HG03025 (cell line): ENCODE measurements at regions not wholly inside any gene's neighbourhood (a gene's known extent, or its start where the extent isn't known, plus 50 kb on each side); places are given as distances from the start of the nearest gene placed in this dataset.

Experiments used
- ATAC-seq: cut with Tn5 transposase; IDR thresholded peaks from one replicate; pipeline ENCODE4 v1.9.1; 2021; ENCODE audit warnings: mild to moderate bottlenecking, moderate library complexity; ENCODE audit not compliant: unreplicated experiment, low FRiP score

DNA sequence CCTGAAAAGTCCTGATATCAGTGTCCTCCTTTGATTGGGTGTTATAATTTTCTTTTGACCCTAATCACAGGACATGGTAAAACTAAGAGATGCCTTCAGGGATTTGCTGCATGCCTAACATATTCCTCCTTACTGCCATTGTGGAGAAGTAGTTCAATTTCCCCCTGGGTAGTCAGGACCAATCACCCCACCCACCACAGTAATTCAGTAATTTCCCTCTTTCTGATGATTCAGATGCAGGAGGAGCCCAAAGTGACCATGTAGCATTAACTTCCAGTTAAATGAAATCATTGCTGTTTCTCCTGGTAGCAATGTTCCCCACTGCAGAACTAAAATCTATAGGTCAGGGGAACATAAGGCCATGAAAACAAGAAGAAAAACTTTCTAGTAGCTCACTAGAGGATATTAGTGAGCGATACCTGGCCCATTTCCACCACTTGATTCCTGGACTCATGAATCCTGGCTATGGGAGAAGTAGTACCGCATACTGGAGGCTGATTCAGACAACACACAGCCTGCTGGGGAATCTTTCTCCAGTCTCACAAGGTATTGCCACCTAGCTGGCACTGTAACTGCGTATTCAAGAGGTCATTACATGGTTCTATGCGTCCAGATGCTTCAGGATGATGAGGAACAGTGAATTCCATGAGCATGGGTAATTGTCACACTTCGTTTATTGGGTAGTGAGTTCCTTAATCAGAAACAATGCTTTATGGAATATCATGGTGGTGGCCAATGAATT is 561.2 kb downstream of the HAO1 start:
- ATAC-seq: no peak

DNA sequence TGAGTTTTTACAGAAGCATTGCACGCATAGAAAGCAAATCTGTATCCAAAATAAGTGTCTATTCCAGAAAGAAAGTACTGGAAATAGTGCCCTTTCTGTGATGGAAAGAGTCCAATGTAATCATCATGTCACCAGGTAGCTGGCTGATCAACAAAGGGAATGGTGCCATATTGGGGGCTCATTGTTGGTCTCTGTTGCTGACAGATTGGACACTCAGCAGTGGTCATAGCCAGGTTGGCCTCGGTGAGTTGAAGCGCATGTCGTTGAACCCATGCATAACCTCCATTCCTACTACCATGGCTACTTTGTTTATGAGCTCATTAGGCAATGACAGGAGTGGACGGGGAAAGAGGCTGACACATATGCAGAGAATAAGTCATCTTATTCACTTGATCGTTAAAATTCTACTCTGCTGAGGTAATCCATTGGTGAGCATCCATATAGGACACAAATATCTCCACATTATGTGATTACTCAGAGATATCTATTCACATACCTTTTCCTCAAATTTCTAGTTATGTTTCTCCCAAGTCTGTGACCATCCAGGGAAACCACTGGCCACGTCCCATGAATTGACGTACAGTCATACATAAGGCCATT is 560.5 kb downstream of the HAO1 start:
- ATAC-seq: no peak

DNA sequence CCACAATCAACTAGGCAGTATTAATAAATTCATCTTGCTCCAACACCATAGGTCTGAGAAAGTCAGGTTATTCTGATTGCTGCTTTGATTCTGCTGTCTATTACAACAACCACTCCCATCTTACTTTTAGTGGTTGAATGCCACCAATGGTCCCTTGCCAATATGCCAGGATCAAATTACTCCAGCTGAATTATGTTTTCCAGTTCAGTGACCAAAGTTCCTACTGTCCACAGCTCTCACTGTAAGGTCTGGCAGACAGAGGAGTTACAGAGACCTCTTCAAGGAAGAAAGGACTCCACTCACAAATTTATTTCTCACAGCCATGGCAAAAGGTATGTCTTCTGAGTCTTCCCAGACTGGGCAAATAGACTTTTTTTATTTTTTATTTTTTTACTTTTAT is 557.0 kb downstream of the HAO1 start:
- no peak for ATAC-seq

DNA sequence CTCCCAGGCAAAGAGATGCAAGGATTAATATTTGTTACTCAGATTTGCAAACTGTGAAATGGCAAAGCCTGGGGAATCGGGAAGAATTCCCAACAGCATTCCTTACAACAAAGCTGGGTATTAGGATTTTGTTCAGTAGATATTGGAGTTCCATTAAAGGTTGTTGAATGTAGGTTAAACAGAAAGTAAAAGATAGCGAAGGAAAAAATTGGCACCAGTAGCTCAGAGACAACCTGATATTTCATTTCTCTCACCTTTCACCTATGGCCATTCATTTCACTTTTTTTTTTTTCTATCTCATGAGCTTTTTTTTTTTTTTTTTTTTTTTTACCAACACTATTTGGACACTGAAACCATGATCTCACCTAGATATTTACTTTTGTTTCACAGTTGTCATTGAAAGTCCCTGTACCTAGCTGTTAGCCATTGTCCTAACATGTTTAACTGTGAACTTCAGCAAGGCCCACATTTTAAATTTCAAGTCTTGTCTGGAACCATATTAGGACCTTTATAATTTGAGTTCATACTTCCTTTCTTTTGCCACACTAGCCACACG is 552.5 kb downstream of the HAO1 start:
- ATAC-seq: no peak

DNA sequence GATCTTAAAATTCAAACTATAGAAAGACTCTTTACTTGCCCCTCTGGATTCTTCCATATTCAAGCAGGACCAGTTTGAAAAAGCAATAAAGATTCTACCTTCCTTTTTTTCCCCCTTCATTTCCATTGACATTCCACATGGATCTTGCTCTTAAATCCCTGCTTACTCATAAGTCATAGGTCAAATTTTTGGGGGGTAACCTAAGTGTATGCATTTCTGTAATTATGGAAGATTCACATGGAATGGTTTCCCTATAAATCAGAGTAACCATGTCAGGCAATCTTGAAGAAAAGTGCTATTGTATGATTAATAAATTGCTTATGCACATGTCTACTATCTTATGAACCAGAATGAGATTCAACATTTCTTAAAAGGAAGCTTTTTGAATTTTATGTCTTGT is 551.0 kb downstream of the HAO1 start:
- no peak for ATAC-seq

DNA sequence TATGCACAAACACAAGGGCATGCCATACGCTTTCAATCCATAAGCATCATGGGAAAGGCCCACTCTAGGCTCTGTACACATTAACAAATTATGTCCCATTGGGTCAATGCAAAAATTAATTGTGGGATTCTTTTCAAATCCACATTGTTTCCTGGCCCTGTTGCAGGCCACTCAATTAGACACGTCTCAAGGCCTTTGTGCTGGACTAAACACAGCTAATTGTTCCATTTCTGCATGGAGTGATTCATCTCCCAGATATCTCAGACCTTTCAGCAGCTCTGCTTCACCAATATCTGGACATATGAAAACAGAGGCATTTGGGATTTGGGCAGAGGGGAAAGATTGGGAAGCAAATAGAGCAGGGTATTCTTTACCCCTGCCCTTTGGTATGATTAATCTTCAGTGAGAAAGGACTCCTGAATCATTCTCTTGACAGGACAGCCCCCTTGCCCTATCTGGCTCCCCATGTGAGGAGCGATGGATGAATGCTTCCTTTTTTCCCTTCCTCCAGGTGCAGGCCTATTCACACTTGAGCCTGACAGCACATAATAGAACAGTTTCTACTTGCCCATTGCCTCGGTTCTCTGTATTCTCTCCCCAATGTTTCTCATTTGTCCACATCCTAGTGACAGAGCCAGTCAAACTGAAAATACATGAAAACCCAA is 547.6 kb downstream of the HAO1 start:
- no peak for ATAC-seq

DNA sequence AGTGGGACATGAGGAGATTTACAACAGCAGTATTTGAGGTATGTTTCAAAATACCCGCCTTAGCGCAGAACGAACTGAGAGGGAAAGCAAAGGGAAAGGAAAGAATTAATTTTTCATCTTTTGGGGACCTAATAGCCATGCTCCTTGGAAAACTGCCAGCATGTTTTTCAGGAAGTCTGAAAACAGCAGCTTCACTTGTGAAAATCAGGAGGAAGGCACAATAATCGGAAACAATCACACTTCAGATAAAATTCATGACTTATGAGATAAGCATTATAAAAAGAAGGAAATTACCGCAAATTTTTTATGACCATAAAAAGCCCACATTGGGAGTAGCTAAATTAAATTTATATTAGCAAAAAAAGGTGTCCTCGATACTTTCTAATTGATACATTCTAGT is 541.1 kb downstream of the HAO1 start:
- ATAC-seq: no peak

DNA sequence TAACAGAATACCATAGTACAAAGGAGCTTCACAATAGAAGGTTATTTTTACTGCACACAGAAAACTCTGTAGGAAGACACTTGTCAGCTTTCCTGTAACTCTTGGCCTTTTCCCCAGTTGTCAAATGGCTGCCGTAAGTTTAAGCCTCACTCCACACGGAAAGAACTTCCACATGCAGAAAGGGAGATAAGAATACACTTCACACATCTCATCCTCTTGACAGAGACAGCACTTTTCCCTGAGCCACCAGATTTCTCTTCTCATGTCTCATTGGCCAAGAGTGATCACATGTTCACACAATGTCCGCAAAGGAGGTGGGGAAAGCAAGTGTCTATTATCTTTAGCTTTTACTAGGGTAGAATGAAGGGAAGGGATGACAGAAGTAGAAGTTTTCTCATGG is 540.7 kb downstream of the HAO1 start:
- ATAC-seq: no peak

DNA sequence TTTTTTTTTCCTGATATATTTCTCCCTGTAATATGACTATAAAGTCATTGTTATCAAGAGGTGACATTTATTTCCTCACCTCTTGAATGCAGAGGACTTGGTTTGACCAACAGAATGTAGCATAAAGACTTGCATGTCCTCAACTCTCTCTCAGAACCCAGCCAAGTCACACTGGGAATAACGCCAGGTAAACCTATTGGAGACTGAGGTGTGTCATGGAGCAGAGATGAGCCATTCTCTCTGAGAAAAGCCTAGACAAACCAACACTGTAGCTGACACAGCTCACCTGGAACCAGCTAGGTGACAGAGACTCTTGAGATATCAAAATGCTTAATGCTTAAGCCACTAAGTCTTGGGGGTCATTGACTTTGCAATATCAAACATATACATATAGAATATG is 533.6 kb downstream of the HAO1 start:
- no peak for ATAC-seq

DNA sequence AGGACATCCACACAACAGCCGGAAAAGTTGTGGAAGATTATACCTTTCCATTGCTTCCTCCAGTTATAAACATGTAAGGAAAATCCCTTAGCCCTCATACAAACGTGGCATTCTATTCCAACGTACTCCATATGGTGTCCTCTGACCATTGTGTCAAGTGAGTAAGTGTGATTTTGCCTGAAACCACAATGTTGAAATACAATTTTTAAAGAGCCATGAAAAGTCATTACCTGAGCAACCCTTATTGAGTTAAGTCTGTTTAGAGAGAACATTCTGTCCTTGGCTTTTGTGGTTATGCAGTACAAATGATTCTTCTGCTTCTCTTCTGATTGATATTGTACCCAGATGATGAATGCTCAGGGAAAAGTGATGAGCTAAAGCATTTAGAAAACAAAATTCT is 530.1 kb downstream of the HAO1 start:
- ATAC-seq: no peak

DNA sequence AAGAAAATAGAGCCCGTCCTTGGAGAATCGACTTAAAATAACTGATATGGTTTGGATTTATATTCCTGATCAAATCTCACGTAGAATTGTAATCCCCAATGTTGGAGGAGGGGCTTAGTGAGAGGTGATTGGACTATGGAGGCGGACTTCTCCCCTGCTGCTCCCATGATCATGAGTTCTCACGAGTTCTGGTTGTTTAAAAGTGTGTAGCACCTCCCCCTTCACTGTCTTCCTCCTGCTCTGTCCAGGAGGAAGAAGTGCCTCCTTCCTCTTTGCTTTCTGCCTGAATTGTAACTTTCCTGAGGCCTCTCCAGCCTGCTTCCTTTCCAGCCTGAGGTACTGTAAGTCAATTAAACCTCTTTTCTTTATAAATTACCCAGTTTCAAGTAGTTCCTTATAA is 529.2 kb downstream of the HAO1 start:
- ATAC-seq: no peak

DNA sequence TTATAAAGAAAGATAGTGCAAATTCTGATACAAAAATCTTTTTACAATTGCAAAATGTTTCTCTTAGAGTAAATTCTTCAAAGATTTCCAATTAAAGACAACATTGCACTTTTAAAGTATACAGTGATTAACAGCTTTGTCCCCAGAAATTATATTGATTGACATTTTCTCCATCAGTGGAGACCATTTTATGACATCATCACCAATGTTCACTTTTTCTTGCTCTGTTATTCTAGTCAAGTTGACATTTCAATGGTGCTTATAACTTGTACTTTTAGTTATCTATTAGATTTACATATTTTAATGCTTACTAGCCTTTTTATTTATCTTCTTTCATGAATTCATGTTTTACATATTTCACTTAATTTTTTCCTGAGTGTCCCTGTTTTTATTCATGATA is 524.8 kb downstream of the HAO1 start:
- no peak for ATAC-seq

DNA sequence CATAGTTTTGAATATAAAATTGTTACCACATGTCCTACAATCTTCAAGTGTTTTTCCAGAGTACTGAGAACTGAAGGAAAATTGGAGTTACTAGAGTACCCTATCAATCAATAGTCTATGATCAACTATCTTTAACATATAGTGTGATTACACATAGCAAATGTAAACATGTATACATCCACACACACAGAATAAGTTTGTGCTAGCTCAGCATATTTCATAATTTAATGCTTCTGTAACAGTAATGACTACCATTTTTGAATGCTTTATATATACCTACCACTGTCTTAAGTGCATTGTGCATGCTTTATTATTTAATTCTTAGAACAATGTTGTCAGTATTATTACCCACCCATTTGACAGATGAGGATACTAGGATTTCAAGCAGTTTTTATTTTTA is 523.9 kb downstream of the HAO1 start:
- no peak for ATAC-seq

DNA sequence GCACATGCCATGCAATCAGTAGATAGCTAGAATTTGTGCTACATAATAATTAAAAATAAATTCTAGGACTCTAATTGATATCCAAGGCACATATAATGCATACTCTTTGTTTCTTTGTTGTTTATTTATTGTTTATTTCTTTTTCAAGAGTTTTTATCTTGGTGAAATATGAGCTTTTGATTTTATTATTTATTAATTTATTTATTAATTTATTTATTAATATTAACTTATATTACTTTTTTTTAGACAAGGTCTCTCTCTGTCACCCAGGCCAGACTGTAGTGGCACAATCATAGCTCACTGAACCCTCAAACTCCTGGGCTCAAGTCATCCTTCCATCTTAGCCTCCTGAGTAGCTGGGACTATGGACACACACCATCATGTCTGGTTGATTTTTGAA is 519.9 kb downstream of the HAO1 start:
- ATAC-seq: no peak

DNA sequence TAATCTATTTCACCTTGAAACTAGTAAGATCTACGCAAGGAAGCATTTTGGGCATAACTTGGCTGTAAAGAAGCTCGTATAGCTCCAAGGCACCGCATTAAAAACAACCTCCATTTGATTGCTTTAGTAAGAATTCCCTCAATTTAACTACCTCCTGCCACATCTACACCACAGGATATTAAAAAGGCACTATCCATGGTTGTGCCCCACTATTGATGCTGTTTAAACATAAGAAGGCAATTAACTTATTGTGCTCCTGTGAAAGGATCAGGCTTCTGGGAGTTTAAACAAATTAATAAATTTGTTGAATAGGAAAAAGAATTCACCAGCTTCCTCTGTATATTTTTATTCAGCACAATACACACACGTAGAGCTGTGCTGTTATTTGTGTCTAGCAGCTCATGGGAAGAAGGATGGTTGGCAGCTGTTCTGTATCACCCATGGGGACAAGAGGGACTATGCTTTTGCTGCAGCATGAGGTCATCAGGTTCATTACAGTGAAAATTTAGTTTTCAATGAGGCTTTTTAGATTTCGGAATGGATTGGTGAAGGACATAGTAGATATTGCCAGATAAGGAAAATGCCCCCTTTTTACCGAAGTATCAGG is 513.3 kb downstream of the HAO1 start:
- ATAC-seq: no peak

DNA sequence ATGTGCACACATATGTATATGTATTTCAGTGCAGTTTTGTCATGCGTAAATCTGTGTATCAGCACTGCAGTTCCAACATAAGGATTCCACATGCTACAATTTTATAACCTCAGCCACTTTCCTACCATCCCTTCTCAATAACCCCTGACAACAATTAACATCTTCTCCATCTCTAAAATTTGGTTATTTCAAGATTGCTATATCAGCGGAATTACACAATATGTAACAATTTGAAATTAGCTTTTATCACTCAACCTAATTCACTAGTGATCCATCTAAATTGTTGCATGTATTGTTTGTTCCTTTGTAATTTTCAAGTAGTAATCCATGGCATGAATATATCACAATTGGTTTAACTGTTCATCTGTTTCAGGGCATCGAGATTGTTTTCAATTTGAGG is 511.3 kb downstream of the HAO1 start:
- ATAC-seq: no peak

DNA sequence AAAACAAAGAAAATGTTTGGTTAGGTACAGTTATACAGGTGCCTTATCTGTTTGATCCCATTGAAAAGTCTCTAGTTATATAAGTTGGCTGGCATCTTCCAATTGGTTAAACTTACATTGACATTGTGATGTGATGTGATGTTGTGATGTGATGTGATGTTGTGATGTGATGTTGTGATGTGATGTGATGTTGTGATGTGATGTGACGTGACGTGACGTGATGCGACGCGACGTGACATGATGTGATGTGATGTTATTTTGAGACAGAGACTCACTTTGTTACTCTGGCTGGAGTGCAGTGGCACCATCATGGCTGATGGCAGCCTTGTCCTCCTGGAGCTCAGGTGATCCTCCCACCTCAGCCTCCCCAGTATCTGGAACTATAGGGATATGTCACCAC is 507.6 kb downstream of the HAO1 start:
- no peak for ATAC-seq

DNA sequence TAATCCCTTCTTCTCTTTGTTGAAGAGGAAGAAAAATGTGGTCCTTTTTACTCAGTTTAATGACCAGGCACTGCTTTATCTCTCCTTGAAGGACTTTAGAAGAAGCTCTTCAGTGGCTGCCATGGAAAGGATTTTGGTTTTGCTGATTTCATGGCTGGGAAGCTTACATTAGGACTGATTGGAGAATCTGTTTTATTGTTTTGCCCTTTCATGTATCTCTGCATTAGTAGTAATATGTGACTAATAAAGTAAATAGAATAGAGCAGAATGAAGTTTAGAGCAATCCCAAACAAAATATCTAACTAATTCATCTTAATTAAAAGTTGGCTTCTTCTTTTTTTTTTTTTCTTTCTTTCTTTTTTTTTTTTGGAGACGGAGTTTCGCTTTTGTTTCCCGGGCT is 502.9 kb downstream of the HAO1 start:
- ATAC-seq: no peak

DNA sequence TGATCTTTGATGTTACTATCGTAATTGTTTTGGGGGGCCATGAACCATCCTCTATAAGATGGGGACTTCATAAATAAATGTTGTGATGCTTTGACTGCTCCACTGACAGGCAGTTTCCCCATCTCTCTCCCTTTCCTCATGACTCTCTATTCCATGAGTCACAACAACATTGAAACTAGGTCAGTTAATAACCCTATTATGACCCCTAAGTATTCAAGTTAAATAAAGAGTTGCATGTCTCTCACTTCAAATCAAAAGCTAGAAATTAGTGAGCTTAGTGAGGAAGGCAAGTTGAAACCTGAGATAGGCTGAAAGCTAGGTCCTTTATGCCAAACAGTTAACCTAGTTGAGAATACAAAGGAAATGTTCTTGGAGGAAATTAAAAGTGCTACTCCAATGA is 491.0 kb downstream of the HAO1 start:
- ATAC-seq: no peak

DNA sequence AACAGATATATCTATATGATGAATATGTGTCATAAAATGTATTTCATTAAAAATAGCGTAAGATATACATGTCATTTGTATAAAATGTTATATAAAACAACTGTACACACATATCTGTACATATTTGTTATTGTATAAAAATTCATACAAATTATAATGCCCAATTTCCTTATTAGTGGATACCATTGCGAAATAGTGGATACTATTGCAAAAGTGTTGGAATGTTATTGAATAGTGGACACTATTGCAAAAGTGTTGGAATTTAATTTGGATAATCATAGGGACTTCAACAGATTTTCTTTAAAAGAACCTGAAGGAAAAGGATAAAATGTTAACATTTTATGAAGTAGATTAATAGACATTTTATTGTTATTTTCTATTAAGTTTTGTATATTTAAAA is 487.4 kb downstream of the HAO1 start:
- ATAC-seq: no peak

DNA sequence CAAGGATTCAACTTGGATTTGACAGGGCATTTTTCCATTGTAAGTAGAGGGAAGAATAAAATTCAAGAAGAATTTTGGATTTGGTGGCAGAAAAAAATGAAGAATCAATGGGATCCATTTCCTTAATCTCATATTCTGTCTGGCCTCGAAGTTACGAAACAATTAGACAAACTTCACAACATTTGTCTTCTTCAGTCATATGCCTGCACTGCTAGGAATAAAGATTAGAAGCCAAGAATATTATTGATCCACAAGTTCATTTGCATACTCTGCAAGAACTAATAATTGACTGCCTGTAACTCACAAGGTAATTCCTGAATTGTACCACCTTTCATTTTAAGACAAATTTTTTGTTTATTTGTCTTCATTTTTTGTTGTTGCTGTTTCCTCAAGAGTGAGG is 486.2 kb downstream of the HAO1 start:
- ATAC-seq: no peak
